GM12872 (cell line): ENCODE measurements at regions not wholly inside any gene's neighbourhood (a gene's known extent, or its start where the extent isn't known, plus 50 kb on each side); places are given as distances from the start of the nearest gene placed in this dataset.

Source experiments
- TF ChIP-seq, protein P1 (sequence below): IDR thresholded peaks from 3 replicates; pipeline ENCODE4 v1.5.1; 2011; ENCODE audit warnings: low read depth, mild to moderate bottlenecking, low read length, moderate library complexity; ENCODE audit not compliant: insufficient read depth

DNA sequence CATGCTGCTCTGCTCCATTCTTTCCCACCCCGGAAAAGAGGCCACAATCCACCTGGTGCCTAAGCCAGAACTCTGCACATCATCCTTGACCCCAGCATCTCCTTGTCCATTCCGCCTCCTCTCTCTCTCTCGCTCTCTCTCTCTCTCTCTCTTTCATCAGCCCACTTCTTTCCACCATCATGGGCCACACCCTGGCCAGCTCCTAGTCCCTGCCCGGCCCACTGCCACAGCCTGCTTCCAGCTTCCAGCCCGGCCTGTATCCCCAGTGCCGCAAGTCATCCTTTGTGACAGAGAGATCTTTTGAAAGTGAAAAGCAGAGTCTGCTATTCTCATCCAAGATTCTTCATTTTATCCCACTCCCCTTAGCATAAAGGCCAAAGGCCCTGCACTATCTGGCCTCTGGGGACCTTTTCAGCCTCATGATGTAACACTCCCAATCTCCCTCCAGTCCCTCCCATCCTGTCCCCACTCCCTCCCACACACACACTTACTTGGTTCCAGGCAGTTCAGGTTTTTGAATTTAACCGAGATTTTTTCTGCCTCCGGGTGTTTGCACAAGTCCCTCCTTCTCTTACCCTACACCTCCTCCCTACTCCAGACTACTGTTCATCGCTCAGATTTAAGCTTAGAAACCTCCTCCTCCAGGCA, 214.0 kb downstream of the EN1 start:
- TF ChIP-seq, protein P1, sequence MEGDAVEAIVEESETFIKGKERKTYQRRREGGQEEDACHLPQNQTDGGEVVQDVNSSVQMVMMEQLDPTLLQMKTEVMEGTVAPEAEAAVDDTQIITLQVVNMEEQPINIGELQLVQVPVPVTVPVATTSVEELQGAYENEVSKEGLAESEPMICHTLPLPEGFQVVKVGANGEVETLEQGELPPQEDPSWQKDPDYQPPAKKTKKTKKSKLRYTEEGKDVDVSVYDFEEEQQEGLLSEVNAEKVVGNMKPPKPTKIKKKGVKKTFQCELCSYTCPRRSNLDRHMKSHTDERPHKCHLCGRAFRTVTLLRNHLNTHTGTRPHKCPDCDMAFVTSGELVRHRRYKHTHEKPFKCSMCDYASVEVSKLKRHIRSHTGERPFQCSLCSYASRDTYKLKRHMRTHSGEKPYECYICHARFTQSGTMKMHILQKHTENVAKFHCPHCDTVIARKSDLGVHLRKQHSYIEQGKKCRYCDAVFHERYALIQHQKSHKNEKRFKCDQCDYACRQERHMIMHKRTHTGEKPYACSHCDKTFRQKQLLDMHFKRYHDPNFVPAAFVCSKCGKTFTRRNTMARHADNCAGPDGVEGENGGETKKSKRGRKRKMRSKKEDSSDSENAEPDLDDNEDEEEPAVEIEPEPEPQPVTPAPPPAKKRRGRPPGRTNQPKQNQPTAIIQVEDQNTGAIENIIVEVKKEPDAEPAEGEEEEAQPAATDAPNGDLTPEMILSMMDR, result no peak

GRCh38 chr2:118632921-118633320, 214.5 kb downstream of the EN1 start:
- TF ChIP-seq, protein P1, result no peak

DNA sequence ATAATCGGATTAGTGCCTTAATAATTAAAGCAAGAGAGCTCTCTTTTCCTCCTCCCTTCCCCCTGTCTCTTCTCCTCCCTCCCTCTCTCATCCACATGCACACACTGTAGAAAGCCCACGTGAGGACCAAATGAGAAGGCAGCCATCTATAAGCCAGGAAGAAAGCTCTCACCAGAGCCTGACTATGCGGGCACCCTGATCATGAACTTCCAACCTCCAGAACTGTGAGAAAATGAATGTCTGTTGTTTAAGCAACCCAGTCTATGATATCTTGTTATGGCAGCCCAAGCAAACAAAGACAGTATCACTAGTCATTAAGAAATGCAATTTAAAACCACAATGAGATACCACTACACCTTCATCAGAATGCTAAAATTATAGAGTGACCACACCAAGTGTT, 220.3 kb downstream of the EN1 start:
- TF ChIP-seq, protein P1, result no peak

GRCh38 chr2:118622913-118623312, 224.5 kb downstream of the EN1 start:
- TF ChIP-seq, protein P1, result no peak

DNA sequence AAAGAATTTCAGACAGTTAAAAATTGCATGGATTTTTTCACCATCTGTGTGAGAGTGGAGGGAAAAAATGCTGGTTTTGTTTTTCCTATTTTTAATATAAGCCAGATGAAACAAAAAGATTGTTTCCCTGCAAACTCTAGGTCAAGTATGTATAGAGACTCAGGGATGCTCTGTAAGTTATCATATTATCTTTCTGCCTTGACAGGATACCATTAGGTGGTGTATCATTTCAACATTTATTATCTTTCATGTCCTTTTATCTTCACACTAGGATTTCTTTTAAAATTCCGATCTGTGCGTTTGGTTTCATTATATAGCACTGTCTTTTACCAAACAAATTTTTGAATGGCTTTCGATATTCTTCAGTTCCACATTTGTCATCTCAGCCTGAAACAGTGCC, 225.3 kb downstream of the EN1 start:
- TF ChIP-seq, protein P1, result no peak

GRCh38 chr2:118618279-118618678, 229.2 kb downstream of the EN1 start:
- TF ChIP-seq, protein P1, result no peak

- TF ChIP-seq, protein P1, result no peak
Measured at GRCh38 chr2:118616432-118616831, 231.0 kb downstream of the EN1 start.
